SK-N-SH (cell line): ENCODE measurements at regions not wholly inside any gene's neighbourhood (a gene's known extent, or its start where the extent isn't known, plus 50 kb on each side); places are given as distances from the start of the nearest gene placed in this dataset.

ENCODE experiments used
- POLR2AphosphoS5 ChIP-seq: IDR thresholded peaks from 2 replicates; pipeline ENCODE4 v1.6.1; 2012; ENCODE audit warnings: low read depth, low read length
- RCOR1 ChIP-seq: fragments of 150-350 bp; IDR thresholded peaks from 2 replicates; pipeline ENCODE4 v1.6.1; 2017; ENCODE audit warnings: antibody characterized with exemption, low read length
- SMC3 ChIP-seq: IDR thresholded peaks from 2 replicates; pipeline ENCODE4 v1.6.1; 2012; ENCODE audit warnings: low read depth, low read length, improper control_type of control experiment
- TAF1 ChIP-seq: IDR thresholded peaks from 2 replicates; pipeline ENCODE4 v1.6.1; 2012; ENCODE audit warnings: low read depth, mild to moderate bottlenecking, low read length, moderate library complexity, borderline replicate concordance
- TF ChIP-seq, protein P1 (sequence below): fragments of 200-600 bp; sonication (generic); IDR thresholded peaks from 2 replicates; pipeline ENCODE4 v1.6.1; 2017; ENCODE audit warnings: antibody characterized with exemption, mild to moderate bottlenecking, moderate library complexity

DNA sequence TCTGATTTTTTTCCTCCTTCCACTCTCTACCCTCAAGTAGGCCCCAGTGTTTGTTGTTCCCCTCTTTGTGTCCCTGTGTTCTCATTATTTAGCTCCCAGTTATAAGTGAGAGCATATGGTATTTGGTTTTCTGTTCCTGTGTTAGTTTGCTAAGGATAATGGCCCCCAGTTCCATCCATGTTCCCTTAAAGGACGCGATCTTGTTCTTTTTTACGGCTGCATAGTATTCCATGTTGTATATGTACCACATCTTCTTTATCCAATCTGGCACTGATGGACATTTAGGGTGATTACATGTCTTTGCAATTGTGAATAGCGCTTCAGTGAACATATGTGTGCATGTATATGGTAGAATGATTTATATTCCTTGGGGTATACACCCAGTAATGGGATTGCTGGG lies 54.5 kb upstream of the BTC start:
- TF ChIP-seq, protein P1, sequence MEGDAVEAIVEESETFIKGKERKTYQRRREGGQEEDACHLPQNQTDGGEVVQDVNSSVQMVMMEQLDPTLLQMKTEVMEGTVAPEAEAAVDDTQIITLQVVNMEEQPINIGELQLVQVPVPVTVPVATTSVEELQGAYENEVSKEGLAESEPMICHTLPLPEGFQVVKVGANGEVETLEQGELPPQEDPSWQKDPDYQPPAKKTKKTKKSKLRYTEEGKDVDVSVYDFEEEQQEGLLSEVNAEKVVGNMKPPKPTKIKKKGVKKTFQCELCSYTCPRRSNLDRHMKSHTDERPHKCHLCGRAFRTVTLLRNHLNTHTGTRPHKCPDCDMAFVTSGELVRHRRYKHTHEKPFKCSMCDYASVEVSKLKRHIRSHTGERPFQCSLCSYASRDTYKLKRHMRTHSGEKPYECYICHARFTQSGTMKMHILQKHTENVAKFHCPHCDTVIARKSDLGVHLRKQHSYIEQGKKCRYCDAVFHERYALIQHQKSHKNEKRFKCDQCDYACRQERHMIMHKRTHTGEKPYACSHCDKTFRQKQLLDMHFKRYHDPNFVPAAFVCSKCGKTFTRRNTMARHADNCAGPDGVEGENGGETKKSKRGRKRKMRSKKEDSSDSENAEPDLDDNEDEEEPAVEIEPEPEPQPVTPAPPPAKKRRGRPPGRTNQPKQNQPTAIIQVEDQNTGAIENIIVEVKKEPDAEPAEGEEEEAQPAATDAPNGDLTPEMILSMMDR: no peak
- TF ChIP-seq POLR2AphosphoS5: no peak
- TF ChIP-seq RCOR1: no peak
- no peak for TF ChIP-seq SMC3
- no peak for TF ChIP-seq TAF1
